Activated CD4-positive, CD25-positive, alpha-beta regulatory T cell treated with anti-CD3 and anti-CD28 coated beads, Interleukin-2, amount 50 U/mL, for 72 hours (primary cell): ENCODE measurements at regions not wholly inside any gene's neighbourhood (a gene's known extent, or its start where the extent isn't known, plus 50 kb on each side); places are given as distances from the start of the nearest gene placed in this dataset.

Source experiments
- DNase-seq: peaks from one replicate; pipeline ENCODE4 v3.0.0; 2021

DNA sequence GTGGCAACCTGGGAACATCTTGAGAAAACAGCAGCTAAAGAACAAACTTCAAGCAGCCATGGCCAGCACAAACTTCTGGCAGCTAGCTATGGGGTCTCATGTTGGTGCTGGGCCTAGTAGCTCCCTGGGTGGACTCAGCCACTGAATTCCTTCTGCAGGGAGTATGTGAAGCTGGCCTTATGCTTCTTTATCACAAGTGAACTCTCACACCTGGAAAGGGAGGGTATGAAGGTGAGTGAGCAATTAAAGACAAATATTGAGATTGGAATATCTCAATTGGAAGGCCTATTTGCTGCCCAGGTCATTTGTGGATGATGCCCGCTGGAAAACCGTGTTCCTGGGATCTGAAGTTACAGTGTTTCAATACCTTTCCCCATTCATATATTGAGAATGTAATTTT, 153.3 kb upstream of the RPS6KA3 start:
- no peak for DNase-seq

DNA sequence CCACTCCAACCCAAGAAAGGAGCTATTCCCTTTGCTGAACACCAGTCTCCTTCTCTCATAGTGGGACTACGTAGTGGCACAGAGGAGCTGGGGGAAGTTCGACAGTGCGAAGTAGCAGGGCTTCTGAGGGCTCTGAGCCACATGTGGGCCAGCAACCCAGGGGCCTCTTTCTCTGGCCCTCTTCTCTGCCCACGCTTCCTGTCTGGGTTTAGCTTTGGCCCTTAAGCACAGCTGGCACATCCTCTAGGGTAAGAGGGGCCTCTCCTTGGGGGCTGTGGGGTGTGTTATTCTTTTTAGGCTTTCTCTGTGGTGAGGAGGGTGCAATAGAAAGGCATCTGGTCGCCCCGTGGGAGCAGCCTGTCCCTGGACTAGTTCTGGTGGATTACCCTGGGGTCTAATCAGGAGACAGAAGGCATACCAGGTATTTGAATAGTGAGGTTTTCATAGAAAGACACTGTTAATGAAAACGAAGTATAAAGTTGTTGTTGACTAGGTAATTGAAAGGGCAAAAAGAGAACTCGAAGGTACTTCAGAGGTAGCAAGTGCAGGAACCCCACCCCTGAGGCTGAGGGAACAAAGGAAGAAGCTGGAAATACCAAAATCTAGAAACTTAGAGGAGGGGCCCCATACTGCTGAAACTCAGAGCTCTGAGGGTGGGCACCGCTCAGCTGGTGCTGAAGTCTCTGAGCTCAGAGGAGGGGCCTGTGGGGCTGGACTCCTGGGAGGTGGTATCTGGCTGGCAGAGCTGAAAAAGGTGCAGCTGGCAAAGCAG, 151.9 kb upstream of the RPS6KA3 start:
- no peak for DNase-seq

GRCh38 chrX:20414762-20415445, 148.2 kb upstream of the RPS6KA3 start:
- no peak for DNase-seq

DNA sequence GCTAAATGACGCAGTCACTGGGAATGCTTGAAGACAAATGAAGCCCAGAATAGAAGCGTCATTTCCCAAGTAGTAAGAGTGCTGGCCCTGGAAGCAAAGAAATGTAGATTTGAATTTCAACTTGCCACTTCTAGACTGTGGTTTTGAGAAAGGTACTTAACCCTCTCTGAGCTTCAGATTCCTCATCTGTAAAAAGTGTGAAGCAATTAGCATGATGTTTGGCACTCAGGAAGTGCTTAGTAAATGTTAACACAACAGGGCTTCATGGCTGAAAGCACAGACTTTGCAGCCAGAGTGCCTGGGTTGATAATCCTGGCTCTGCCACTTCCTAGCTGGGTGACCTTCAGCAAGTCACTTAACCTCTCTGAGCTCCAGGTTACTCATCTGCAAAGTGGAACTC, 147.4 kb upstream of the RPS6KA3 start:
- DNase-seq = no peak

GRCh38 chrX:20412871-20413486, 146.3 kb upstream of the RPS6KA3 start:
- peak; percentile 40 for DNase-seq

- DNase-seq = no peak
Observed at GRCh38 chrX:20410540-20410939, 143.8 kb upstream of the RPS6KA3 start.

- DNase-seq = no peak
Observed at GRCh38 chrX:20409991-20410390, 143.3 kb upstream of the RPS6KA3 start.

DNA sequence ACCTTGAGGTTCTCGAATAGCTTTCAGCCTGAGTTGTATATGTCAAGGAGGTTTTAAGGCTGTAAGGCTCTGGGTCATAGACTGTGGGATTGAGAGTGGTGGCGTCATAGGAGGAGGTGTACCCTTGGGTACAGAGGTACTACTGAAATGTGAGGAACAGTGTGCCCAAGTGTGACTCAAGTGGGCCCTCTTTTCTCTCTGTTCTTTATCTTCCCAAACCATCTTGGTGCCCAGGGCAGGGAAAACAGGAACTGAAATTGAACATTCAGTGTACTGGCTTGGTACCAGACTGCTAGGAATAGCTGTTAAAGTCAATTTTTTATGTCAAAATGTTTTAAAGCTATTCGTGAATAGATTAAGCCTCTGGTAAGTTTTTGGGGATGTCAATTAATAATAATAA, 136.2 kb upstream of the RPS6KA3 start:
- DNase-seq = no peak

- DNase-seq = no peak
Observed at GRCh38 chrX:20399728-20400414, 133.2 kb upstream of the RPS6KA3 start.

DNA sequence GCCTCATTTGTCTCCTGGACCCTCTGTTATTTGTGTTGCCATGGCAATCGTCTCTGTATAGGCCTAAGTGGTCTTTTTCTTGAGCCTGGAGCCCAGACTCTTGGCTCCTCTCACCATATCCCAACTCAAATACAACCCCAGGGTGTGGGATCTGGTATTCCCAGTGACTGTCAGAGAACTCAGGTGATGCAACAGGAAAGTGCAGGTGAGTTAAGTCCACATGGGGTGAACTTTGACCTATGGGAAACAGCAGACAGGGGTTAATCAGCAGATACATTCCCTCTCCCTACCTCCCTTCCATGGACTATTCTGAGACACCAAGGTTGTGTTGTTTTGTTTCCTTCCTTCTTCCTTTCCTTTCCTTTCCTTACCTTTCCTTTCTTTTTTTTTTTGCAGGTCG, 130.9 kb upstream of the RPS6KA3 start:
- no peak for DNase-seq

DNA sequence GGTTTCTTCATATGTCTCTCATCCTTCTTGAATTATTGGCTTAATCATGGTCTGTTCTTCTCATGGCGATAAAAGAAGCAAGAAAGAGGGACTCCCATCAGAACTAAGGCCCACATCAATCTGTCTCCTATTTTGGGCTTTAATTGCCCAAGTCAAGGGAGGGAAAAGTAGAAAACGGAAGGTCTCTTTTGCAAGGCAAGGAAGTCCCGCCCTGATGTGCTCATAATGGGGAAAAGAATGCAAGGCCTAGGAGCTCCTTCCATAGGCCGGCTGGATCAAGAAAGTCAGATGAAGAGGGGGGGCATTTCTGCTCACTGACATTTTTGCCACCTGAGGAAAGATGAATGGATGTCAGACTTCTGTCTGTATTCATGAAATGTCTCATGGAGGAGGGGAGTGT, 127.7 kb upstream of the RPS6KA3 start:
- no peak for DNase-seq

DNA sequence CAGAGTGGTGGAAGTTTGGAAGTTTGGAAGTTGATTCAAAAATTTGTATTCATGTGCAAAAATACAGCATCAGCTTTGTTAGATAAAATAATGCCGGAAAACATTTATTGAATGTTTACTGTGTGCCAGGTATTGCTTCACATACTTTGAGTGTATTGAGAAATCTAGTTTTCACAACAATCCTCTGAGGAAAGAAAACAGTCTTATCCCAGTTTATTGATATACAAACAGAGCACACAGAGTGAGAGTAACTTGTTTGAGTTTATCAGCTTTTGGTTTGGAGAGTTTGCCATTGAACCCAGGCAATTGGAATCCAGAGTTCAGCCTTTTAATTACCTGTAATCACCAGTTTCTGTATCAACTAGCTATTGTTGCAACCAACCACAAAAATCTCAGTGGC, 127.2 kb upstream of the RPS6KA3 start:
- no peak for DNase-seq

DNA sequence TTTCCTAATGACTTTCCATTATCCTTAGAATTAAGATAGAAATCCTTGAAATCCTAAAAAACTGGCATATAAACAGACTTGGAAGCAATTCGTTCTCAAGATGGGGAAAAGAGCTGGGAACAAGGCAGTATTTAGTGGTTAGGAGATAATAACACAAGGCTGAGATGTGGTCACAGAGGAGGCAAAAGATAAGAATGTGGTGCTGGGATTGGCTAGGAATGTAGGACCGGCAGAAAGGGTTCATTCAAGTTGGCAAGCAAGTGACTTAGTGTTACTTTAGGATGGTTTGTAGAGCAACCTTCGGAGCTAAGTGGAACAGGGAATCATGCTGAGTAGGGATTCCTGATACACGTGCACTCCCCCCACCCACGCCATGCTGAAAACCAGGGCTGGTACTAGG, 121.9 kb upstream of the RPS6KA3 start:
- DNase-seq = no peak

DNA sequence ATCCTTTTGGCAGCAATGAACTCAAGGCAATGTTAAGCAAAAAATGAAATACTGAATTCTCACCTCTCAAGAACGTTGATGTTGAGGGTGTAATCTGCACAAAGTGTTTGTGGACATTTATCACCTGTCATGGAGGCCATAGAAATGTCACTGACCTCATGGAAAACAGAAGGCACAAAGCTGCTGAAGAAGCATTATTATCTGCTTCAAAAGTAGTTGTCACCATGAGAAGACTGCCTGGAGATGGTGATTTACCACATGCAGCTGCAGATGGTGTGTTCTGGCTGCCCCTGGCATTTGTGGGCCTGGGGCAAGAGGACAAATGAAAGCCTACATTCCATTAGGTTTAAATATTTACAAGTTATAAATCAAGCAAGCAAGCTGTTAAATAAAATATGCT, 116.8 kb upstream of the RPS6KA3 start:
- DNase-seq = no peak

- no peak for DNase-seq
Observed at GRCh38 chrX:20382518-20383297, 116.0 kb upstream of the RPS6KA3 start.

GRCh38 chrX:20382082-20382481, 115.4 kb upstream of the RPS6KA3 start:
- no peak for DNase-seq

DNA sequence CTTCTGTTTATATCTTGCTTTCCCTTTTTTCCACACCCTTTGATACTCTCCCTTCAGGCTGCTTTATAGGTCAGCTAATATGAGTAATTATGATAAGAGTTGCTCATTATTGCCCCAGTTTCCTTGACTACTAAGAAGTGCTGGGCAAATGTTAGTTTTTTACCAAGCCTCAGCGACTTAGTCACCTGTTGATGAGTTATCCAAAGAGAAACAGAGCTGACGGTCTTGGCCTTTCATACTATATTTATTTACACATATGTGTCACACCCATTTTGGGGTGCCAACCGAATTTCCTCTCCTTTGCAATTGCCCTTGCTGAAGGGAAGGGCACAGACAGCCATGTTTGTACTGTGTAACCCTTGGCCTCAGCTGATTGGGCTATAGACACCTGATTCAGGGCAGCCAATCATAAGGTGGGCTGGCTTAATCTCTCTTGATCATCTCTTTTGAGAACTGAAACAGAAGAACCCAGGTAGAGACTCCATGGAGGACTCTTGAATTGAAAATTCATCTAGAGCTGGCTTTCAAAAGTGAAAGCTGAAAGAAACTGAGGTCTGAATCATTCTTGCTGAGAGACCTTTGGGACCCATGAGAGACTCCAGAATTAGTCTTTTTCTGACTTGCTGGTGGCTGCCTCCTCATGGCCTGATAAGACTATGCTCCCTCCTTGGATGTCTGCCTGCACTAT, 111.7 kb upstream of the RPS6KA3 start:
- peak; percentile 31 for DNase-seq

GRCh38 chrX:20374900-20375438, 108.3 kb upstream of the RPS6KA3 start:
- DNase-seq = no peak

DNA sequence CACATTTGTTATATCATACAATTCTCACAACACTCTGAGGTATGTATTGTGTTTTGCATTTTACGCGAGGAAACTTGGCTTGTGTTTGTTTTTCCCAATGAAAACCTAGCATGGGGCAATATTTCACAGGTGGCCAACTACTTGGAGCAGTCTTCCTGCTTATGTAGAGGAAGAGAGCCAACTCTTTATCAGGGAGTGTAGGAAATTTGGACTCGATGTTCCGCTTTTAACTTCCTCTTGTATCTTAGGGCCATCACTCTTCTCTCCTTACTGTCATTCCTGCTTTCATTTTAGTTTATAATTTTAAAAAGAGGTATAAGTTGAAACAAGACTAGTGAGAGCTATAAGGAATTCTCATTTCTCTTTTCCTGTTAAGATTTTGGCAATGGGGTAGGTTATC, 107.7 kb upstream of the RPS6KA3 start:
- DNase-seq = no peak

GRCh38 chrX:20373063-20373462, 106.4 kb upstream of the RPS6KA3 start:
- no peak for DNase-seq

- DNase-seq = no peak
Observed at GRCh38 chrX:20372533-20372932, 105.8 kb upstream of the RPS6KA3 start.

- no peak for DNase-seq
Observed at GRCh38 chrX:20369468-20369867, 102.8 kb upstream of the RPS6KA3 start.
